ENCODE measurements at regions not wholly inside any gene's neighbourhood (a gene's known extent, or its start where the extent isn't known, plus 50 kb on each side); places are given as distances from the start of the nearest gene placed in this dataset.

GRCh38 chr20:52817981-52818380 is 154.2 kb upstream of the TSHZ2 start:
- H3K9ac ChIP-seq (ENCODE audit: low read depth in 1 of 2, low read length in 2 of 2), result no peak overlapping the region
- TF ChIP-seq TAF1 (conservative IDR thresholded peaks at IDR 0.05) (no peak), RAD21 (IDR thresholded peaks at IDR 0.05) (no peak), EGR1 (IDR thresholded peaks at IDR 0.05; ENCODE audit: low read depth in 2 of 2) (no peak), RXRA (IDR thresholded peaks at IDR 0.05) (no peak)
- no peaks in the 10 kb centered on the region for H3K4me1 ChIP-seq (ENCODE audit: control insufficient read depth in 4 of 4, insufficient read depth in 4 of 4, low read length in 3 of 4)
- H3K36me3 ChIP-seq (ENCODE audit: control insufficient read depth in 4 of 4, insufficient read depth in 3 of 4, low read depth in 1 of 4, low read length in 3 of 4), result no peaks in the 10 kb centered on the region
- no peak overlapping the region for H3K27ac ChIP-seq (ENCODE audit: low read depth in 1 of 2, low read length in 2 of 2)
- no peak overlapping the region for H3K4me3 ChIP-seq (ENCODE audit: low read depth in 1 of 3, low read length in 3 of 3)
- 92% methylated on average over 3 of the region's 3 CpGs for WGBS
- H3K27me3 ChIP-seq (ENCODE audit: control insufficient read depth in 4 of 4, insufficient read depth in 4 of 4, low read length in 3 of 4), result no peaks in the 10 kb centered on the region
- DNase-seq (ENCODE audit: low spot score), result no peak
- no peaks in the 10 kb centered on the region for H3K9me3 ChIP-seq (ENCODE audit: control insufficient read depth in 4 of 4, low read length in 3 of 4)

GRCh38 chr20:52817511-52817910 is 154.6 kb upstream of the TSHZ2 start:
- DNase-seq (ENCODE audit: low spot score), result no peak
- no peak overlapping the region for H3K27ac ChIP-seq (ENCODE audit: low read depth in 1 of 2, low read length in 2 of 2)
- no peaks in the 10 kb centered on the region for H3K9me3 ChIP-seq (ENCODE audit: control insufficient read depth in 4 of 4, low read length in 3 of 4)
- H3K9ac ChIP-seq (ENCODE audit: low read depth in 1 of 2, low read length in 2 of 2), result no peak overlapping the region
- H3K36me3 ChIP-seq (ENCODE audit: control insufficient read depth in 4 of 4, insufficient read depth in 3 of 4, low read depth in 1 of 4, low read length in 3 of 4), result no peaks in the 10 kb centered on the region
- H3K4me1 ChIP-seq (ENCODE audit: control insufficient read depth in 4 of 4, insufficient read depth in 4 of 4, low read length in 3 of 4), result no peaks in the 10 kb centered on the region
- no peak overlapping the region for H3K4me3 ChIP-seq (ENCODE audit: low read depth in 1 of 3, low read length in 3 of 3)
- TF ChIP-seq GABPA (IDR thresholded peaks at IDR 0.05 in 1 of 2, conservative IDR thresholded peaks at IDR 0.05 in 1 of 2), result no peak
- no peak for TF ChIP-seq FOXA2 (IDR thresholded peaks at IDR 0.05)
- no peak for TF ChIP-seq YY1 (IDR thresholded peaks at IDR 0.05)
- WGBS, result 78% methylated on average over 1 of the region's 1 CpG
- no peaks in the 10 kb centered on the region for H3K27me3 ChIP-seq (ENCODE audit: control insufficient read depth in 4 of 4, insufficient read depth in 4 of 4, low read length in 3 of 4)

GRCh38 chr20:52814371-52814770 is 157.8 kb upstream of the TSHZ2 start:
- no peaks in the 10 kb centered on the region for H3K27me3 ChIP-seq (ENCODE audit: control insufficient read depth in 4 of 4, insufficient read depth in 4 of 4, low read length in 3 of 4)
- H3K36me3 ChIP-seq (ENCODE audit: control insufficient read depth in 4 of 4, insufficient read depth in 3 of 4, low read depth in 1 of 4, low read length in 3 of 4), result no peaks in the 10 kb centered on the region
- no peak overlapping the region for H3K4me3 ChIP-seq (ENCODE audit: low read depth in 1 of 3, low read length in 3 of 3)
- no peak overlapping the region for H3K27ac ChIP-seq (ENCODE audit: low read depth in 1 of 2, low read length in 2 of 2)
- H3K9me3 ChIP-seq (ENCODE audit: control insufficient read depth in 4 of 4, low read length in 3 of 4), result no peaks in the 10 kb centered on the region
- DNase-seq (ENCODE audit: low spot score), result no peak
- H3K9ac ChIP-seq (ENCODE audit: low read depth in 1 of 2, low read length in 2 of 2), result no peak overlapping the region
- no peaks in the 10 kb centered on the region for H3K4me1 ChIP-seq (ENCODE audit: control insufficient read depth in 4 of 4, insufficient read depth in 4 of 4, low read length in 3 of 4)
- 81% methylated on average over 2 of the region's 2 CpGs for WGBS
- no peak for TF ChIP-seq FOXA1 (IDR thresholded peaks at IDR 0.05)

GRCh38 chr20:52812231-52812847 is 159.8 kb upstream of the TSHZ2 start:
- Histone ChIP-seq H3K9ac (ENCODE audit: low read depth in 1 of 2, low read length in 2 of 2) (no peak overlapping the region), H3K27ac (ENCODE audit: low read depth in 1 of 2, low read length in 2 of 2) (no peak overlapping the region), H3K4me3 (ENCODE audit: low read depth in 1 of 3, low read length in 3 of 3) (no peak overlapping the region), H3K36me3 (ENCODE audit: control insufficient read depth in 4 of 4, insufficient read depth in 3 of 4, low read depth in 1 of 4, low read length in 3 of 4) (no peaks in the 10 kb centered on the region), H3K9me3 (ENCODE audit: control insufficient read depth in 4 of 4, low read length in 3 of 4) (no peaks in the 10 kb centered on the region), H3K4me1 (ENCODE audit: control insufficient read depth in 4 of 4, insufficient read depth in 4 of 4, low read length in 3 of 4) (no peaks in the 10 kb centered on the region), H3K27me3 (ENCODE audit: control insufficient read depth in 4 of 4, insufficient read depth in 4 of 4, low read length in 3 of 4) (no peaks in the 10 kb centered on the region)
- TF ChIP-seq ATF3 (IDR thresholded peaks at IDR 0.05) (no peak), YY1 (IDR thresholded peaks at IDR 0.05) (no peak), JUND (IDR thresholded peaks at IDR 0.05) (no peak), RXRA (IDR thresholded peaks at IDR 0.05) (no peak), GABPA (IDR thresholded peaks at IDR 0.05 in 1 of 2, conservative IDR thresholded peaks at IDR 0.05 in 1 of 2) (no peak), TAF1 (conservative IDR thresholded peaks at IDR 0.05) (no peak), SP1 (IDR thresholded peaks at IDR 0.05) (no peak), NR2F2 (IDR thresholded peaks at IDR 0.05) (no peak)
- no peak for DNase-seq (ENCODE audit: low spot score)
- 91% methylated on average over 4 of the region's 4 CpGs for WGBS
